ENCODE measurements at regions not wholly inside any gene's neighbourhood (a gene's known extent, or its start where the extent isn't known, plus 50 kb on each side); places are given as distances from the start of the nearest gene placed in this dataset.

- no peak for DNase-seq (ENCODE audit: low spot score)
- TF ChIP-seq CTCF (IDR thresholded peaks at IDR 0.05; ENCODE audit: extremely low read depth, insufficient read depth, missing control alignments), result no peak
- in situ Hi-C loops (cut with MboI; ENCODE audit: low pct_unique_long_range_greater_than_20kb, low sequenced_read_pairs, unreplicated experiment), result no loop called here
Measured at GRCh38 chr7:52537051-52537450, 498.4 kb upstream of the POM121L12 start.

DNA sequence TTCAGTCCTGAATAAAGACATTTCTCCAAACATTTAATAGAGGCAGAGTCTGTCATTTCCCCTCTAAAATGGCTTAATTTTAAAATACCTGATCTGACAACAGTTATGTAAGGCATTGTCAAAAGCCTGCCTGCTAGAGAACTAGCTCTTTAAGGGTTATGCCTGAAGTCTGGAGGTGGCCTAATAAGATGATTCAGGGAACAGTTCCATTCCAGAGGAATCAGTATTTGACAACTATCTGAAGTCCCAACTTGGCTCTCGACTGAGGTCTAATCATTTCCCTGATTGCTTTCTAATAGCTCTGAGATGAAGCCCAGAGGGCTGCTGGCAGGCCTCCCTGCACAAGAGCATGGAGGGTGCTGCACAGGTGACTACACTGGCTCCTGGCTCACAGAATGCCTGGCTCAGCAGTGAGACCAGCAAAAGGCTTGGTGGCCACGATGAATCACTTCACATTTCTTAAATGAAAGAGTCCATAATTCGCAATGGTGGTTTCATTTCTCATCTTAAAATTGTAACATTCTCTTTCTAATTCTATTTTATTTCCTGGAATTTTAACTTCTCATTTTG, 509.6 kb upstream of the POM121L12 start:
- TF ChIP-seq CTCF (IDR thresholded peaks at IDR 0.05; ENCODE audit: extremely low read depth, insufficient read depth, missing control alignments), result no peak
- no peak for DNase-seq (ENCODE audit: low spot score)
- in situ Hi-C loops (cut with MboI; ENCODE audit: low pct_unique_long_range_greater_than_20kb, low sequenced_read_pairs, unreplicated experiment), result no loop called here

GRCh38 chr7:52518869-52519268, 516.6 kb upstream of the POM121L12 start:
- no peak for TF ChIP-seq CTCF (IDR thresholded peaks at IDR 0.05; ENCODE audit: extremely low read depth, insufficient read depth, missing control alignments)
- in situ Hi-C loops (cut with MboI; ENCODE audit: low pct_unique_long_range_greater_than_20kb, low sequenced_read_pairs, unreplicated experiment), result no loop called here
- DNase-seq (ENCODE audit: low spot score), result no peak

DNA sequence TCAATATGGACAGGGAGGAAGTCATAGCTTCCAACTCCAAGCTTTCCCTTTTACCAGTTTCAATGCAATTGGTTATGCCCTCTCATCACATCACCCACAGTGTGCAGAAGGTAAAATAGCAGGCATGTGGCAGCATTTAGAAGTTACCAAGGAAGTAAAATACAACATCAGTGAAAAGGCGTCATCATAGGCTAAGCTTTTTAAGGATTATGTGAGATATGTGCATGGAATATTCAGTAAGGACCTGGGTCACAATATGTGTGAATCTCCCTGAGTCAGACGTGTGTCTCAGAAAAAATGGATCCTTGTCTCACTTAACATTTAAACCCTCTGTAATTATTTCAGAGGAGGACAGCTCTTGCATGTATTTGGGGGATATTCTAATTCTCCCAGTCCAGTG, 522.8 kb upstream of the POM121L12 start:
- DNase-seq (ENCODE audit: low spot score), result no peak
- no peak for TF ChIP-seq CTCF (IDR thresholded peaks at IDR 0.05; ENCODE audit: extremely low read depth, insufficient read depth, missing control alignments)
- in situ Hi-C loops (cut with MboI; ENCODE audit: low pct_unique_long_range_greater_than_20kb, low sequenced_read_pairs, unreplicated experiment), result no loop called here

DNA sequence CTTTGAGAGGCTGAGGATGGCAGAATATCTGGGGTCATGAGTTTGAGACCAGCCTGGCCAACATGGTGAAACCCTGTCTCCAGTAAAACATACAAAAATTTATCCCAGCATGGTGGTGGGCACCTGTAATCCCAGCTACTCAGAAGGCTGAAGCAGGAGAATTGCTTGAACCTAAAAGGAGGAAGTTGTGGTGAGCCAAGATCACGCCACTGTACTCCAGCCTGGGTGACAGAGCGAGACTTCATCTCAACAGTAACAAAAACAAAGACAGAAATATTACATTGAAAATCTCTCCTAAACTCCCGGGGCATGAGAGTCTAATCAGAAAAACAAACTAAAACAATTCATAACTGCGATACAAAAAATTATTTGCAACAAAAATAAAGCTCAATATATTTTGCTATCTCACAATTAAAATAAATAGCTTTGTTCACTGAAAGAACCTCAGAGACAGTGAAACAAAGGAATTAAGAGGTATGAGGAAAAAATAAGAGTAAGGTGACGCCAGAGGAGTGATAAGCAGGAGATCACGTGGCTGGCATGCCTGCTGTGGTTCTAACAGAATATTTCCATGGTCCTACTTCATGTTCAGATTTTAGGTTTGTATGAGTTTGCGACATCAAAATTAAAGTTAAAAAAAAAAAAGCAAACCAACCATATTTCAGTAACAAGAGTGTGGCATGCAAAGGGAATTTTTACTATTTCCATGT, 527.7 kb upstream of the POM121L12 start:
- in situ Hi-C loops (cut with MboI; ENCODE audit: low pct_unique_long_range_greater_than_20kb, low sequenced_read_pairs, unreplicated experiment), result no loop called here
- DNase-seq (ENCODE audit: low spot score), result no peak
- TF ChIP-seq CTCF (IDR thresholded peaks at IDR 0.05; ENCODE audit: extremely low read depth, insufficient read depth, missing control alignments), result no peak

GRCh38 chr7:52506325-52506724, 529.1 kb upstream of the POM121L12 start:
- no peak for TF ChIP-seq CTCF (IDR thresholded peaks at IDR 0.05; ENCODE audit: extremely low read depth, insufficient read depth, missing control alignments)
- no peak for DNase-seq (ENCODE audit: low spot score)
- in situ Hi-C loops (cut with MboI; ENCODE audit: low pct_unique_long_range_greater_than_20kb, low sequenced_read_pairs, unreplicated experiment), result no loop called here
